Gastroesophageal sphincter (tissue), 3 donors: ENCODE measurements at regions not wholly inside any gene's neighbourhood (a gene's known extent, or its start where the extent isn't known, plus 50 kb on each side); places are given as distances from the start of the nearest gene placed in this dataset.

Experiments
- EP300 ChIP-seq: sonication (generic); formaldehyde crosslinking; IDR thresholded peaks from one replicate; pipeline ENCODE4 v1.6.1; 2017; ENCODE audit warnings: antibody characterized with exemption, mild to moderate bottlenecking
- POLR2A ChIP-seq, 2 donors: fragments of 450-650 bp; IDR thresholded peaks; one replicate each; pipeline ENCODE4 v1.6.1; 2017; ENCODE audit warnings: antibody characterized with exemption in 2 of 2, mild to moderate bottlenecking in 2 of 2, moderate library complexity in 1 of 2
- POLR2AphosphoS5 ChIP-seq: sonication (generic); formaldehyde crosslinking; IDR thresholded peaks from one replicate; pipeline ENCODE4 v1.6.1; 2017; ENCODE audit warnings: antibody characterized with exemption
- TF ChIP-seq, protein P1 (sequence below), 4 experiments: fragments of 200-600 bp in 2 of 4; fragments of 450-650 bp in 2 of 4; sonication (generic) in 1 of 4; IDR thresholded peaks; one replicate each; pipeline ENCODE4 v1.5.1; 2017 to 2019; ENCODE audit warnings: antibody characterized with exemption in 4 of 4, mild to moderate bottlenecking in 2 of 4, moderate library complexity in 2 of 4

- TF ChIP-seq, protein P1, sequence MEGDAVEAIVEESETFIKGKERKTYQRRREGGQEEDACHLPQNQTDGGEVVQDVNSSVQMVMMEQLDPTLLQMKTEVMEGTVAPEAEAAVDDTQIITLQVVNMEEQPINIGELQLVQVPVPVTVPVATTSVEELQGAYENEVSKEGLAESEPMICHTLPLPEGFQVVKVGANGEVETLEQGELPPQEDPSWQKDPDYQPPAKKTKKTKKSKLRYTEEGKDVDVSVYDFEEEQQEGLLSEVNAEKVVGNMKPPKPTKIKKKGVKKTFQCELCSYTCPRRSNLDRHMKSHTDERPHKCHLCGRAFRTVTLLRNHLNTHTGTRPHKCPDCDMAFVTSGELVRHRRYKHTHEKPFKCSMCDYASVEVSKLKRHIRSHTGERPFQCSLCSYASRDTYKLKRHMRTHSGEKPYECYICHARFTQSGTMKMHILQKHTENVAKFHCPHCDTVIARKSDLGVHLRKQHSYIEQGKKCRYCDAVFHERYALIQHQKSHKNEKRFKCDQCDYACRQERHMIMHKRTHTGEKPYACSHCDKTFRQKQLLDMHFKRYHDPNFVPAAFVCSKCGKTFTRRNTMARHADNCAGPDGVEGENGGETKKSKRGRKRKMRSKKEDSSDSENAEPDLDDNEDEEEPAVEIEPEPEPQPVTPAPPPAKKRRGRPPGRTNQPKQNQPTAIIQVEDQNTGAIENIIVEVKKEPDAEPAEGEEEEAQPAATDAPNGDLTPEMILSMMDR (IDR thresholded peaks at IDR 0.05): no peak
- TF ChIP-seq POLR2AphosphoS5 (no peak), EP300 (no peak), POLR2A (IDR thresholded peaks at IDR 0.05) (no peak)
These were observed 127.0 kb upstream of the DUSP22 start for GRCh38 chr6:165263-165662.
